H1 (cell line): ENCODE measurements at regions not wholly inside any gene's neighbourhood (a gene's known extent, or its start where the extent isn't known, plus 50 kb on each side); places are given as distances from the start of the nearest gene placed in this dataset.

ENCODE experiments used
- CTCF ChIA-PET: fragments of 300-600 bp; sonication (Branson Sonifier 250); formaldehyde crosslinking; loops from one replicate; lab custom pipeline; 2021; ENCODE audit not compliant: partially characterized antibody; lab: Charles Lee
- POLR2A ChIA-PET: fragments of 300-600 bp; sonication (Branson Sonifier 250); formaldehyde crosslinking; loops from one replicate; lab custom pipeline; 2021; ENCODE audit warnings: inconsistent platforms; ENCODE audit not compliant: partially characterized antibody; lab: Charles Lee
- DNase-seq, 2 experiments: peaks; one replicate each; pipeline versions ENCODE4 v3.0.0 to v3.0.0-alpha.2; 2010 to 2022; ENCODE audit warnings: low spot score in 2 of 2, low read depth in 1 of 2, mixed read lengths in 1 of 2
- FAIRE-seq: peaks from 2 replicates; lab custom pipeline; 2011; peaks lifted over from hg19 to GRCh38; lab: Jason Lieb, UNC
- H2AFZ ChIP-seq: 2 replicates; pipeline ENCODE4 v1.8.1; 2012; ENCODE audit warnings: low read length, inconsistent platforms
- H2AK5ac ChIP-seq: 2 replicates; pipeline ENCODE4 v1.6.1; 2013; ENCODE audit warnings: low read depth, low read length
- H2BK120ac ChIP-seq: replicated peaks from 2 replicates; pipeline ENCODE3; 2013; ENCODE audit warnings: low read depth, low read length, inconsistent platforms
- H2BK12ac ChIP-seq: 2 replicates; pipeline ENCODE4 v1.6.1; 2013; ENCODE audit warnings: low read depth, low read length
- H2BK15ac ChIP-seq: 2 replicates; pipeline ENCODE4 v1.6.1; 2013; ENCODE audit warnings: low read length
- H2BK20ac ChIP-seq: 2 replicates; pipeline ENCODE4 v1.6.1; 2013; ENCODE audit warnings: low read length
- H2BK5ac ChIP-seq: 2 replicates; pipeline ENCODE4 v1.6.1; 2013; ENCODE audit warnings: low read depth, low read length
- H3K14ac ChIP-seq: 2 replicates; pipeline ENCODE4 v1.6.1; 2013; ENCODE audit warnings: inconsistent platforms; ENCODE audit not compliant: insufficient read length
- H3K18ac ChIP-seq: 2 replicates; pipeline ENCODE4 v1.6.1; 2013; ENCODE audit warnings: low read length; ENCODE audit errors: extremely low read depth
- H3K23ac ChIP-seq: 2 replicates; pipeline ENCODE4 v1.6.1; 2013; ENCODE audit warnings: inconsistent platforms; ENCODE audit not compliant: insufficient read length
- H3K23me2 ChIP-seq: 2 replicates; pipeline ENCODE4 v1.6.1; 2013; ENCODE audit warnings: low read depth, low read length
- H3K27ac ChIP-seq: 2 replicates; pipeline ENCODE4 v1.6.1; 2011; ENCODE audit warnings: low read depth, low read length, inconsistent platforms
- H3K27me3 ChIP-seq, 4 experiments: replicated peaks in 1 of 4; 1 replicate in 1 of 4; 2 replicates in 3 of 4; pipeline versions ENCODE4 v1.6.1 to v1.8.1; 2011 to 2013; ENCODE audit warnings: low read length in 3 of 4, mild to moderate bottlenecking in 3 of 4, inconsistent platforms in 2 of 4, mixed read lengths in 2 of 4, moderate library complexity in 1 of 4; ENCODE audit not compliant: control insufficient read depth in 3 of 4, insufficient read depth in 3 of 4; ENCODE audit errors: extremely low read depth in 1 of 4
- H3K36me3 ChIP-seq, 4 experiments: 2 replicates each; pipeline versions ENCODE4 v1.6.1 to v1.8.1; 2011 to 2013; ENCODE audit warnings: mild to moderate bottlenecking in 4 of 4, low read length in 3 of 4, moderate library complexity in 2 of 4, control low read depth in 1 of 4, inconsistent platforms in 1 of 4; ENCODE audit not compliant: insufficient read depth in 4 of 4, control insufficient read depth in 2 of 4
- H3K4ac ChIP-seq: replicated peaks from 2 replicates; pipeline ENCODE3; 2013; ENCODE audit warnings: low read length, low read depth, mixed read lengths, inconsistent platforms; ENCODE audit not compliant: insufficient read length
- H3K4me1 ChIP-seq, 4 experiments: replicated peaks in 1 of 4; 1 replicate in 1 of 4; 2 replicates in 3 of 4; pipeline versions ENCODE4 v1.6.1 to v1.8.1; 2011 to 2013; ENCODE audit warnings: low read length in 3 of 4, inconsistent platforms in 2 of 4, mixed read lengths in 1 of 4; ENCODE audit not compliant: insufficient read depth in 4 of 4, control insufficient read depth in 3 of 4
- H3K4me2 ChIP-seq, 2 experiments: 2 replicates each; pipeline versions ENCODE4 v1.6.1 to v1.8.1; 2011 to 2013; ENCODE audit warnings: low read depth in 2 of 2, low read length in 2 of 2, control low read depth in 1 of 2, inconsistent platforms in 1 of 2, mild to moderate bottlenecking in 1 of 2; ENCODE audit not compliant: insufficient read depth in 1 of 2
- H3K4me3 ChIP-seq, 4 experiments: fragments of 200-600, 300-600 bp in 1 of 4; sonication (generic), shearing (Covaris generic), sonication (Bioruptor Twin) in 1 of 4; 2 replicates each; pipeline versions ENCODE4 v1.5.1 to v1.8.1; 2011 to 2016; ENCODE audit warnings: low read length in 4 of 4, low read depth in 3 of 4, control low read depth in 2 of 4, inconsistent platforms in 2 of 4, mild to moderate bottlenecking in 2 of 4, mixed read lengths in 1 of 4, moderate library complexity in 1 of 4; ENCODE audit not compliant: insufficient read depth in 2 of 4; ENCODE audit errors: extremely low read depth in 1 of 4
- H3K56ac ChIP-seq: replicated peaks from 2 replicates; pipeline ENCODE3; 2013; ENCODE audit warnings: low read depth, mild to moderate bottlenecking, mixed read lengths, low read length, inconsistent platforms; ENCODE audit not compliant: insufficient read length
- H3K79me1 ChIP-seq: 2 replicates; pipeline ENCODE4 v1.6.1; 2013; ENCODE audit warnings: low read depth, low read length, control low read depth
- H3K79me2 ChIP-seq, 2 experiments: 2 replicates each; pipeline versions ENCODE4 v1.6.1 to v1.8.1; 2012 to 2013; ENCODE audit warnings: low read length in 2 of 2, mild to moderate bottlenecking in 2 of 2, inconsistent platforms in 1 of 2; ENCODE audit not compliant: insufficient read depth in 2 of 2, control insufficient read depth in 1 of 2
- H3K9ac ChIP-seq, 4 experiments: replicated peaks in 1 of 4; 1 replicate in 1 of 4; 2 replicates in 3 of 4; pipeline versions ENCODE4 v1.6.1 to v1.8.1; 2011 to 2013; ENCODE audit warnings: low read depth in 3 of 4, low read length in 3 of 4, control low read depth in 2 of 4, mild to moderate bottlenecking in 2 of 4, moderate library complexity in 2 of 4, inconsistent platforms in 1 of 4; ENCODE audit errors: extremely low read depth in 1 of 4
- H3K9me3 ChIP-seq, 2 experiments: 2 replicates each; pipeline versions ENCODE4 v1.6.1 to v1.8.1; 2012 to 2013; ENCODE audit warnings: mild to moderate bottlenecking in 2 of 2, moderate library complexity in 2 of 2, control low read depth in 1 of 2, inconsistent platforms in 1 of 2, low read depth in 1 of 2, low read length in 1 of 2, mixed read lengths in 1 of 2; ENCODE audit not compliant: insufficient read depth in 2 of 2
- H4K20me1 ChIP-seq, 2 experiments: replicated peaks in 1 of 2; 2 replicates each; pipeline versions ENCODE3 to v1.8.1; 2011 to 2013; ENCODE audit warnings: inconsistent platforms in 2 of 2, low read length in 2 of 2, mild to moderate bottlenecking in 1 of 2; ENCODE audit not compliant: insufficient read depth in 2 of 2, control insufficient read depth in 1 of 2
- H4K5ac ChIP-seq: 2 replicates; pipeline ENCODE4 v1.6.1; 2013; ENCODE audit warnings: low read length, low read depth, mixed read lengths, inconsistent platforms; ENCODE audit not compliant: insufficient read length
- H4K8ac ChIP-seq: 2 replicates; pipeline ENCODE4 v1.8.0; 2013; ENCODE audit warnings: mild to moderate bottlenecking, moderate library complexity, low read length, inconsistent platforms; ENCODE audit not compliant: insufficient read depth; ENCODE audit errors: extremely low read depth
- H4K91ac ChIP-seq: replicated peaks from 2 replicates; pipeline ENCODE3; 2013; ENCODE audit warnings: low read length, mixed read lengths, inconsistent platforms; ENCODE audit not compliant: insufficient read length
- ATF2 ChIP-seq: IDR thresholded peaks from 2 replicates; pipeline ENCODE4 v1.6.1; 2012; ENCODE audit warnings: low read length, inconsistent platforms
- CHD1 ChIP-seq: IDR thresholded peaks from 2 replicates; pipeline ENCODE4 v1.6.1; 2012; ENCODE audit warnings: low read depth, low read length, improper control_type of control experiment
- EGR1 ChIP-seq: IDR thresholded peaks from 2 replicates; pipeline ENCODE4 v1.6.1; 2011; ENCODE audit warnings: low read depth, low read length, borderline replicate concordance
- HDAC2 ChIP-seq, 2 experiments: fragments of 300-600 bp in 1 of 2; sonication (generic) in 1 of 2; IDR thresholded peaks; 2 replicates each; pipeline ENCODE4 v1.6.1; 2011 to 2012; ENCODE audit warnings: low read depth in 2 of 2, low read length in 2 of 2, mild to moderate bottlenecking in 2 of 2, moderate library complexity in 2 of 2, borderline replicate concordance in 1 of 2, inconsistent platforms in 1 of 2
- HDAC6 ChIP-seq: IDR thresholded peaks from one replicate; pipeline ENCODE4 v1.7.1; 2012; ENCODE audit warnings: low read depth, mild to moderate bottlenecking, inconsistent platforms, low read length, moderate library complexity
- KDM5A ChIP-seq: fragments of 200-600 bp; IDR thresholded peaks from 2 replicates; pipeline ENCODE4 v1.7.1; 2012; ENCODE audit warnings: mild to moderate bottlenecking, low read length, inconsistent platforms, mixed read lengths
- NRF1 ChIP-seq: IDR thresholded peaks from 2 replicates; pipeline ENCODE4 v1.6.1; 2011; ENCODE audit warnings: mild to moderate bottlenecking, low read depth, low read length, improper control_type of control experiment
- PHF8 ChIP-seq: fragments of 200-600 bp; sonication (generic); conservative IDR thresholded peaks from 2 replicates; pipeline ENCODE4 v1.7.1; 2012; ENCODE audit warnings: low read depth, mild to moderate bottlenecking, inconsistent platforms, low read length, moderate library complexity
- POU5F1 ChIP-seq: IDR thresholded peaks from 2 replicates; pipeline ENCODE4 v1.6.1; 2011; ENCODE audit warnings: low read depth, mild to moderate bottlenecking, low read length, moderate library complexity
- RAD21 ChIP-seq, 2 experiments: IDR thresholded peaks in 1 of 2; conservative IDR thresholded peaks in 1 of 2; 2 replicates each; pipeline ENCODE4 v1.6.1; 2011; ENCODE audit warnings: low read depth in 2 of 2, low read length in 2 of 2, improper control_type of control experiment in 1 of 2, inconsistent platforms in 1 of 2, mild to moderate bottlenecking in 1 of 2, moderate library complexity in 1 of 2
- SP4 ChIP-seq: IDR thresholded peaks from 2 replicates; pipeline ENCODE4 v1.6.1; 2012; ENCODE audit warnings: low read length, inconsistent platforms
- YY1 ChIP-seq: IDR thresholded peaks from 2 replicates; pipeline ENCODE4 v1.6.1; 2011; ENCODE audit warnings: low read depth, mild to moderate bottlenecking, low read length
- WGBS, 2 experiments: shearing (Covaris generic) in 1 of 2; methylation state at CpG; one replicate each; pipeline versions ENCODE4 v1.1.6 to v1.1.7; 2013 to 2015; ENCODE audit warnings: low lambda C conversion rate in 2 of 2, mixed read lengths in 2 of 2, inconsistent platforms in 1 of 2, low coverage in 1 of 2, missing lambda C conversion rate in 1 of 2; ENCODE audit not compliant: insufficient replicate concordance in 2 of 2, insufficient coverage in 1 of 2, insufficient read length in 1 of 2; ENCODE audit errors: extremely low coverage in 1 of 2, missing lambda C conversion rate in 1 of 2; 5-methylcytosine and 5-hydroxymethylcytosine counted together

GRCh38 chr5:112612663-112613062 lies 125.0 kb upstream of the APC start:
- H4K5ac ChIP-seq, result no peak overlapping the region
- 96% methylated on average over 4 of the region's 4 CpGs; no CpG with 5 or more reads in 1 of the 2 experiments for WGBS, 2 experiments
- TF ChIP-seq PHF8 (no peak), NRF1 (no peak), ATF2 (no peak), CHD1 (no peak), EGR1 (no peak), HDAC6 (no peak), KDM5A (no peak), HDAC2 (IDR thresholded peaks at IDR 0.05; ENCODE audit: borderline replicate concordance in 1 of 2, low read depth in 2 of 2, low read length in 2 of 2) (no peak), SP4 (no peak), POU5F1 (no peak), RAD21 (IDR thresholded peaks at IDR 0.05 in 1 of 2, conservative IDR thresholded peaks at IDR 0.05 in 1 of 2; ENCODE audit: low read depth in 2 of 2, low read length in 2 of 2) (no peak), YY1 (no peak)

More at GRCh38 chr5:112612663-112613062, 125.0 kb upstream of the APC start:
- H3K27ac ChIP-seq, result no peak overlapping the region
- no peaks in the 10 kb centered on the region for H3K79me2 ChIP-seq
- H4K8ac ChIP-seq, result no peak overlapping the region
- H3K4me1 ChIP-seq, result no peaks in the 10 kb centered on the region
- no peak overlapping the region for H2BK5ac ChIP-seq
- POLR2A ChIA-PET, result no interaction called here
- no peak for DNase-seq
- no peak overlapping the region for H3K14ac ChIP-seq
- H3K4me2 ChIP-seq, result no peak overlapping the region
- H3K79me1 ChIP-seq, result no peaks in the 10 kb centered on the region
- H2BK12ac ChIP-seq, result no peak overlapping the region
- no peak overlapping the region for H3K56ac ChIP-seq
- H4K20me1 ChIP-seq, result no peaks in the 10 kb centered on the region
- no peaks in the 10 kb centered on the region for H3K23me2 ChIP-seq
- CTCF ChIA-PET, result no interaction called here
- H3K23ac ChIP-seq, result no peak overlapping the region
- FAIRE-seq, result no peak
- no peak overlapping the region for H2AK5ac ChIP-seq
- no peak overlapping the region for H3K4me3 ChIP-seq
- no peak overlapping the region for H3K18ac ChIP-seq
- H3K4ac ChIP-seq, result no peak overlapping the region
- H2BK20ac ChIP-seq, result no peak overlapping the region
- no peak overlapping the region for H2AFZ ChIP-seq
- no peak overlapping the region for H2BK15ac ChIP-seq
- no peak overlapping the region for H3K9ac ChIP-seq
- H3K36me3 ChIP-seq, result no peaks in the 10 kb centered on the region
- H3K9me3 ChIP-seq, result no peaks in the 10 kb centered on the region
- H3K27me3 ChIP-seq, result no peaks in the 10 kb centered on the region
- no peak overlapping the region for H2BK120ac ChIP-seq
- H4K91ac ChIP-seq, result no peak overlapping the region
